Choroid plexus epithelial cell (primary cell): ENCODE measurements at regions not wholly inside any gene's neighbourhood (a gene's known extent, or its start where the extent isn't known, plus 50 kb on each side); places are given as distances from the start of the nearest gene placed in this dataset.

Experiments
- DNase-seq: peaks from one replicate; pipeline ENCODE4 v3.0.0-alpha.2; 2010; ENCODE audit warnings: low read depth
- H3K4me3 ChIP-seq: 2 replicates; pipeline ENCODE4 v1.5.1; 2011; ENCODE audit warnings: low read depth, mild to moderate bottlenecking, control low read depth, low read length, moderate library complexity
- CTCF ChIP-seq: conservative IDR thresholded peaks from 2 replicates; pipeline ENCODE4 v1.5.1; 2011; ENCODE audit warnings: low read depth, mild to moderate bottlenecking, control low read depth, inconsistent platforms, low read length, moderate library complexity

- DNase-seq: no peak
- no peak overlapping the region for H3K4me3 ChIP-seq
- no peak for TF ChIP-seq CTCF
Measured at GRCh38 chr19:32146664-32147063, 198.7 kb upstream of the ZNF507 start.

- no peak for TF ChIP-seq CTCF
- no peak overlapping the region for H3K4me3 ChIP-seq
- DNase-seq: no peak
Measured at GRCh38 chr19:32150605-32151004, 194.8 kb upstream of the ZNF507 start.

GRCh38 chr19:32154418-32154817 lies 191.0 kb upstream of the ZNF507 start:
- no peak for DNase-seq
- no peak for TF ChIP-seq CTCF
- H3K4me3 ChIP-seq: no peak overlapping the region

GRCh38 chr19:32164384-32164992 lies 180.9 kb upstream of the ZNF507 start:
- TF ChIP-seq CTCF: no peak
- no peak for DNase-seq
- no peak overlapping the region for H3K4me3 ChIP-seq

- TF ChIP-seq CTCF: no peak
- no peak overlapping the region for H3K4me3 ChIP-seq
- no peak for DNase-seq
Measured at GRCh38 chr19:32165141-32165540, 180.3 kb upstream of the ZNF507 start.

- no peak for TF ChIP-seq CTCF
- no peak for DNase-seq
- H3K4me3 ChIP-seq: no peak overlapping the region
Measured at GRCh38 chr19:32165750-32166149, 179.7 kb upstream of the ZNF507 start.

- DNase-seq: no peak
Measured at GRCh38 chr19:32166238-32166637, 179.2 kb upstream of the ZNF507 start.

More at GRCh38 chr19:32166238-32166637, 179.2 kb upstream of the ZNF507 start:
- TF ChIP-seq CTCF: no peak
- no peak overlapping the region for H3K4me3 ChIP-seq
